Right lobe of liver (tissue), 4 donors: ENCODE measurements at regions not wholly inside any gene's neighbourhood (a gene's known extent, or its start where the extent isn't known, plus 50 kb on each side); places are given as distances from the start of the nearest gene placed in this dataset.

ENCODE experiments used
- CTCF ChIP-seq, 4 donors: fragments of 200-600 bp in 3 of 4; fragments of 450-650 bp in 1 of 4; IDR thresholded peaks; one replicate each; pipeline versions ENCODE4 v1.5.1 to v1.8.0; 2016 to 2022; ENCODE audit warnings: antibody characterized with exemption in 4 of 4, mild to moderate bottlenecking in 2 of 4
- POLR2A ChIP-seq: fragments of 450-650 bp; IDR thresholded peaks from one replicate; pipeline ENCODE4 v1.6.1; 2017; ENCODE audit warnings: antibody characterized with exemption, mild to moderate bottlenecking
- donor health status: DM: no; HTN: no; CAD: no.
- donor health status: DM: no; HTN: no; CAD: no.
- donor health status: DM: no; HTN: yes; CAD: no.

- no peak for TF ChIP-seq CTCF (IDR thresholded peaks at IDR 0.05)
- no peak for TF ChIP-seq POLR2A
Observed at GRCh38 chr18:59065684-59066083, 74.0 kb upstream of the SEC11C start.
